Ovary (tissue), 7 donors: ENCODE measurements at regions not wholly inside any gene's neighbourhood (a gene's known extent, or its start where the extent isn't known, plus 50 kb on each side); places are given as distances from the start of the nearest gene placed in this dataset.
"Not testable (repeated sequence)": the region's sequence is repeated elsewhere in the genome, so short reads cannot be mapped to it uniquely, and the experiment has no call there.

Experiments
- DNase-seq, 5 donors: peaks; one replicate each; pipeline ENCODE4 v3.0.0-alpha.2; 2019 to 2020
- H3K27ac ChIP-seq, 2 donors: fragments of 200-600 bp; one replicate each; pipeline versions ENCODE4 v1.5.1 to v1.8.0; 2019 to 2022
- H3K27me3 ChIP-seq: fragments of 200-600 bp; one replicate; pipeline ENCODE4 v1.8.0; 2022
- H3K36me3 ChIP-seq: fragments of 200-600 bp; sonication (generic); one replicate; pipeline ENCODE4 v1.5.1; 2019
- H3K4me1 ChIP-seq: one replicate; pipeline ENCODE4 v1.8.1; 2013; ENCODE audit warnings: mild to moderate bottlenecking, moderate library complexity; ENCODE audit not compliant: insufficient read depth
- H3K4me3 ChIP-seq: fragments of 200-600 bp; sonication (generic); one replicate; pipeline ENCODE4 v1.5.1; 2017
- H3K9me3 ChIP-seq, 2 donors: fragments of 200-600 bp in 1 of 2; sonication (generic) in 1 of 2; one replicate each; pipeline versions ENCODE4 v1.5.1 to v1.8.1; 2013 to 2019; ENCODE audit warnings: mild to moderate bottlenecking in 1 of 2, moderate library complexity in 1 of 2
- CTCF ChIP-seq, 3 donors: fragments of 450-650 bp in 2 of 3; fragments of 200-600 bp in 1 of 3; IDR thresholded peaks; one replicate each; pipeline versions ENCODE4 v1.5.1 to v1.8.0; 2016 to 2022; ENCODE audit warnings: antibody characterized with exemption in 3 of 3, mild to moderate bottlenecking in 1 of 3
- WGBS, 3 donors: extraction: QIAGEN DNeasy Blood & Tissue Kit in 1 of 3; methylation state at CpG; one replicate each; pipeline versions ENCODE4 v1.1.5 to v1.1.7; 2013 to 2017; 5-methylcytosine and 5-hydroxymethylcytosine counted together
- intact Hi-C, 4 donors: fragments of 100-400 bp; cut with DNase I; formaldehyde crosslinking; loops; one replicate each; pipeline versions ENCODE4 v1.11.0 to v1.15.1; 2022 to 2023
- donor health status: DM: no; HTN: no; CAD: no; lungs with moderate emphysema.
- donor health status: DM: no; HTN: no; CAD: no.
- donor health status: Bipolar disorder and iron deficiency.
- donor health status: DM: no; HTN: no; CAD: no.
- donor health status: DM: yes; HTN: yes; CAD: no.

GRCh38 chr2:87341601-87342014 lies 320.0 kb upstream of the PLGLB1 start:
- H3K36me3 ChIP-seq, H3K4me1 ChIP-seq, H3K4me3 ChIP-seq, H3K27me3 ChIP-seq, intact Hi-C loops, H3K9me3 ChIP-seq, H3K27ac ChIP-seq: not testable (repeated sequence)
- TF ChIP-seq CTCF (IDR thresholded peaks at IDR 0.05), result peak in 2 of 3 donors; percentile 42 to 44
- WGBS, 3 donors, result 16 to 26% (median 24%) methylated on average over 26 to 31 of the region's 31 CpGs
- DNase-seq, result peak; percentile 23 to 82 (median 68)

- H3K27me3 ChIP-seq, intact Hi-C loops, H3K4me3 ChIP-seq, H3K36me3 ChIP-seq, H3K27ac ChIP-seq, H3K9me3 ChIP-seq, H3K4me1 ChIP-seq: not testable (repeated sequence)
- peak in 1 of 5 donors; percentile 7 for DNase-seq
- 88 to 94% (median 90%) methylated on average over 5 to 24 of the region's 24 CpGs for WGBS, 3 donors
Measured at GRCh38 chr2:87342175-87342574, 320.5 kb upstream of the PLGLB1 start.

- H3K36me3 ChIP-seq, DNase-seq, H3K4me1 ChIP-seq, intact Hi-C loops, H3K4me3 ChIP-seq, H3K27me3 ChIP-seq, H3K9me3 ChIP-seq, H3K27ac ChIP-seq: not testable (repeated sequence)
- WGBS, 3 donors, result 47 to 54% (median 51%) methylated on average over 6 of the region's 6 CpGs
Measured at GRCh38 chr2:87343347-87343746, 321.7 kb upstream of the PLGLB1 start.

GRCh38 chr2:87345283-87345682 lies 323.6 kb upstream of the PLGLB1 start:
- H3K36me3 ChIP-seq, H3K27ac ChIP-seq, H3K9me3 ChIP-seq, DNase-seq, intact Hi-C loops, H3K27me3 ChIP-seq, H3K4me1 ChIP-seq, H3K4me3 ChIP-seq: not testable (repeated sequence)
- WGBS, 3 donors, result 59 to 78% (median 68%) methylated on average over 11 to 12 of the region's 12 CpGs

- H3K9me3 ChIP-seq, H3K36me3 ChIP-seq, H3K4me3 ChIP-seq, intact Hi-C loops, DNase-seq, H3K4me1 ChIP-seq, H3K27me3 ChIP-seq, H3K27ac ChIP-seq: not testable (repeated sequence)
- 57 to 97% (median 87%) methylated on average over 36 to 53 of the region's 56 CpGs for WGBS, 3 donors
Measured at GRCh38 chr2:87348556-87348955, 326.9 kb upstream of the PLGLB1 start.

GRCh38 chr2:87349006-87349405 lies 327.4 kb upstream of the PLGLB1 start:
- intact Hi-C loops, result not testable (repeated sequence)

GRCh38 chr2:87352178-87352934 lies 330.7 kb upstream of the PLGLB1 start:
- DNase-seq, result not testable (repeated sequence)

More at GRCh38 chr2:87349006-87349405, 327.4 kb upstream of the PLGLB1 start:
- WGBS, 3 donors, result 65 to 97% (median 89%) methylated on average over 36 to 48 of the region's 53 CpGs
- H3K9me3 ChIP-seq, H3K27ac ChIP-seq, H3K4me1 ChIP-seq, H3K36me3 ChIP-seq, DNase-seq, H3K27me3 ChIP-seq, H3K4me3 ChIP-seq: not testable (repeated sequence)

GRCh38 chr2:87353408-87353807 lies 331.8 kb upstream of the PLGLB1 start:
- H3K4me1 ChIP-seq, H3K27ac ChIP-seq, intact Hi-C loops, H3K36me3 ChIP-seq, H3K9me3 ChIP-seq, H3K4me3 ChIP-seq, DNase-seq, H3K27me3 ChIP-seq: not testable (repeated sequence)
- 93 to 96% (median 94%) methylated on average over 5 to 7 of the region's 10 CpGs for WGBS, 3 donors

More at GRCh38 chr2:87352178-87352934, 330.7 kb upstream of the PLGLB1 start:
- H3K9me3 ChIP-seq, H3K4me1 ChIP-seq, H3K4me3 ChIP-seq, H3K27me3 ChIP-seq, intact Hi-C loops, H3K36me3 ChIP-seq, H3K27ac ChIP-seq: not testable (repeated sequence)
- WGBS, 3 donors, result 81 to 90% (median 88%) methylated on average over 14 to 19 of the region's 21 CpGs

- intact Hi-C loops, H3K4me3 ChIP-seq, DNase-seq, H3K4me1 ChIP-seq, H3K27me3 ChIP-seq, H3K9me3 ChIP-seq, H3K36me3 ChIP-seq, H3K27ac ChIP-seq: not testable (repeated sequence)
- 90% methylated on average over 4 of the region's 6 CpGs; no CpG with 5 or more reads in 2 of the 3 donors for WGBS, 3 donors
Measured at GRCh38 chr2:87354102-87354501, 332.5 kb upstream of the PLGLB1 start.

- intact Hi-C loops, result not testable (repeated sequence)
Measured at GRCh38 chr2:87360250-87360649, 338.6 kb upstream of the PLGLB1 start.

GRCh38 chr2:87360927-87361326 lies 339.3 kb upstream of the PLGLB1 start:
- WGBS, 3 donors, result 90 to 100% methylated on average over 2 of the region's 2 CpGs; no CpG with 5 or more reads in 1 of the 3 donors
- DNase-seq, intact Hi-C loops: not testable (repeated sequence)

More at GRCh38 chr2:87360250-87360649, 338.6 kb upstream of the PLGLB1 start:
- not testable (repeated sequence) for H3K4me1 ChIP-seq, H3K9me3 ChIP-seq, DNase-seq, H3K36me3 ChIP-seq, H3K27me3 ChIP-seq, H3K4me3 ChIP-seq, H3K27ac ChIP-seq

More at GRCh38 chr2:87360927-87361326, 339.3 kb upstream of the PLGLB1 start:
- not testable (repeated sequence) for H3K4me3 ChIP-seq, H3K27ac ChIP-seq, H3K4me1 ChIP-seq, H3K27me3 ChIP-seq, H3K9me3 ChIP-seq, H3K36me3 ChIP-seq
